ENCODE measurements at regions not wholly inside any gene's neighbourhood (a gene's known extent, or its start where the extent isn't known, plus 50 kb on each side); places are given as distances from the start of the nearest gene placed in this dataset.

- TF ChIP-seq, protein P1, sequence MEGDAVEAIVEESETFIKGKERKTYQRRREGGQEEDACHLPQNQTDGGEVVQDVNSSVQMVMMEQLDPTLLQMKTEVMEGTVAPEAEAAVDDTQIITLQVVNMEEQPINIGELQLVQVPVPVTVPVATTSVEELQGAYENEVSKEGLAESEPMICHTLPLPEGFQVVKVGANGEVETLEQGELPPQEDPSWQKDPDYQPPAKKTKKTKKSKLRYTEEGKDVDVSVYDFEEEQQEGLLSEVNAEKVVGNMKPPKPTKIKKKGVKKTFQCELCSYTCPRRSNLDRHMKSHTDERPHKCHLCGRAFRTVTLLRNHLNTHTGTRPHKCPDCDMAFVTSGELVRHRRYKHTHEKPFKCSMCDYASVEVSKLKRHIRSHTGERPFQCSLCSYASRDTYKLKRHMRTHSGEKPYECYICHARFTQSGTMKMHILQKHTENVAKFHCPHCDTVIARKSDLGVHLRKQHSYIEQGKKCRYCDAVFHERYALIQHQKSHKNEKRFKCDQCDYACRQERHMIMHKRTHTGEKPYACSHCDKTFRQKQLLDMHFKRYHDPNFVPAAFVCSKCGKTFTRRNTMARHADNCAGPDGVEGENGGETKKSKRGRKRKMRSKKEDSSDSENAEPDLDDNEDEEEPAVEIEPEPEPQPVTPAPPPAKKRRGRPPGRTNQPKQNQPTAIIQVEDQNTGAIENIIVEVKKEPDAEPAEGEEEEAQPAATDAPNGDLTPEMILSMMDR (IDR thresholded peaks at IDR 0.05), result no peak
- no peak for TF ChIP-seq POLR2A (IDR thresholded peaks at IDR 0.05)
These were observed 117.7 kb downstream of the SPTSSA start for GRCh38 chr14:34344318-34344717.

All from Peyer's patch (tissue), 4 donors.